ENCODE measurements at regions not wholly inside any gene's neighbourhood (a gene's known extent, or its start where the extent isn't known, plus 50 kb on each side); places are given as distances from the start of the nearest gene placed in this dataset.

GRCh38 chr2:234787114-234787513 lies 164.7 kb upstream of the SH3BP4 start:
- no peak for TF ChIP-seq CTCF (IDR thresholded peaks at IDR 0.05)
- no peak for TF ChIP-seq POLR2AphosphoS5 (IDR thresholded peaks at IDR 0.05)
- TF ChIP-seq POLR2A (IDR thresholded peaks at IDR 0.05), result no peak
